ENCODE measurements at regions not wholly inside any gene's neighbourhood (a gene's known extent, or its start where the extent isn't known, plus 50 kb on each side); places are given as distances from the start of the nearest gene placed in this dataset.

DNA sequence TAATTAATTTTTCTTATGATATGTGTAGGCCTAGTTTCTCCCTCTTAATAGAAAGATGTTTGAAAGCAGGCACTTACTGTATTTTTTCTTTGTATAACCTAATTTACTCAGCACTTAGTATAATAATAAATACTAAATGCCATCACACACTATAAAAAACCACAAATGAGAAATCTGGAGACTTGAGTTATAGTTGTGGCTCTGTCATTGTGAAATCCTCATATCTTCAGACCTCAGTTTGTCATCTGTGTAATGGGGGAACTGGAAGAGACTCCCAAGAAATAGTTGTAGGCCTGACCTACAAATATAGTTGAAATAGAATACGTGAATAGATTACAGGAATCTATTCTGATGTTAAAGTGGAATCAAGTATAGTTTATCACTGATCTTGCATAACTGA lies 287.6 kb upstream of the DPH6 start:
- TF ChIP-seq SIN3A (IDR thresholded peaks at IDR 0.05; ENCODE audit: borderline replicate concordance, insufficient read depth, low read length), result no peak
- no peak for TF ChIP-seq TAF1 (IDR thresholded peaks at IDR 0.05; ENCODE audit: borderline replicate concordance, insufficient read depth, low read length)
- no peak for TF ChIP-seq FOXP2 (optimal IDR thresholded peaks at IDR 0.05; ENCODE audit: borderline replicate concordance, extremely low read depth, extremely low read length, insufficient read depth)
- TF ChIP-seq, protein P1, sequence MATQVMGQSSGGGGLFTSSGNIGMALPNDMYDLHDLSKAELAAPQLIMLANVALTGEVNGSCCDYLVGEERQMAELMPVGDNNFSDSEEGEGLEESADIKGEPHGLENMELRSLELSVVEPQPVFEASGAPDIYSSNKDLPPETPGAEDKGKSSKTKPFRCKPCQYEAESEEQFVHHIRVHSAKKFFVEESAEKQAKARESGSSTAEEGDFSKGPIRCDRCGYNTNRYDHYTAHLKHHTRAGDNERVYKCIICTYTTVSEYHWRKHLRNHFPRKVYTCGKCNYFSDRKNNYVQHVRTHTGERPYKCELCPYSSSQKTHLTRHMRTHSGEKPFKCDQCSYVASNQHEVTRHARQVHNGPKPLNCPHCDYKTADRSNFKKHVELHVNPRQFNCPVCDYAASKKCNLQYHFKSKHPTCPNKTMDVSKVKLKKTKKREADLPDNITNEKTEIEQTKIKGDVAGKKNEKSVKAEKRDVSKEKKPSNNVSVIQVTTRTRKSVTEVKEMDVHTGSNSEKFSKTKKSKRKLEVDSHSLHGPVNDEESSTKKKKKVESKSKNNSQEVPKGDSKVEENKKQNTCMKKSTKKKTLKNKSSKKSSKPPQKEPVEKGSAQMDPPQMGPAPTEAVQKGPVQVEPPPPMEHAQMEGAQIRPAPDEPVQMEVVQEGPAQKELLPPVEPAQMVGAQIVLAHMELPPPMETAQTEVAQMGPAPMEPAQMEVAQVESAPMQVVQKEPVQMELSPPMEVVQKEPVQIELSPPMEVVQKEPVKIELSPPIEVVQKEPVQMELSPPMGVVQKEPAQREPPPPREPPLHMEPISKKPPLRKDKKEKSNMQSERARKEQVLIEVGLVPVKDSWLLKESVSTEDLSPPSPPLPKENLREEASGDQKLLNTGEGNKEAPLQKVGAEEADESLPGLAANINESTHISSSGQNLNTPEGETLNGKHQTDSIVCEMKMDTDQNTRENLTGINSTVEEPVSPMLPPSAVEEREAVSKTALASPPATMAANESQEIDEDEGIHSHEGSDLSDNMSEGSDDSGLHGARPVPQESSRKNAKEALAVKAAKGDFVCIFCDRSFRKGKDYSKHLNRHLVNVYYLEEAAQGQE (IDR thresholded peaks at IDR 0.05; ENCODE audit: insufficient read depth in 1 of 2, low read depth in 2 of 2, low read length in 2 of 2), result no peak
- TF ChIP-seq POLR2AphosphoS5 (IDR thresholded peaks at IDR 0.05; ENCODE audit: low read depth, low read length), result no peak

DNA sequence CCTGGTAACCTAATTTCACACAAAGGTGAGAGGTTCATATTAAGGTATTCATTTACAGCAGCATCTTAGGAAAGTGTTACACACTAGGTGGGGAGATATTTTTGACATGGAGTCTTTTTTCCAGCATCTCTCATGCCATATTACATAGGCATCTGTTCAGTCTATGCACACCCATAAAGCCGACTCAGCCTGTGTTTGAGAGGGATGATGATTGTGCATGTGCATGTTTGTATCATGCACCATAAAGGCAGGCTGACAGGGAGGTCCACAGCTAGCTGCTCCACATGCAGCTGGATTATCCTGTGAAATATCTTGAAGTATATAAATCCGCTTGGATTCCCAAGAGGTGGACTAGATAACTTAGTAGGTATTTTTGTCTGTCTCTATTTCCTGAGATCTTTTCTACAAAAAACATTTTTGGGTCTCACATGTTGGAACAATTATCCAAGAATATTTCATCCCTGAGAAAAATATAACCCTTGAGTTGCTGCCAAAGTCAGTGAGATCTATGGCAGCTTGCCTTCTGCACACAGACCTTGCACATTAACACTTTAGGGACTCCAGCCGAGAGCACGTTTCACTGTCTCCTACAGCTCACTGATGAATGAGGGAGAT lies 288.4 kb upstream of the DPH6 start:
- TF ChIP-seq, protein P1 (IDR thresholded peaks at IDR 0.05; ENCODE audit: insufficient read depth in 1 of 2, low read depth in 2 of 2, low read length in 2 of 2), result no peak
- TF ChIP-seq SIN3A (IDR thresholded peaks at IDR 0.05; ENCODE audit: borderline replicate concordance, insufficient read depth, low read length), result no peak
- no peak for TF ChIP-seq POLR2AphosphoS5 (IDR thresholded peaks at IDR 0.05; ENCODE audit: low read depth, low read length)
- TF ChIP-seq FOXP2 (optimal IDR thresholded peaks at IDR 0.05; ENCODE audit: borderline replicate concordance, extremely low read depth, extremely low read length, insufficient read depth), result no peak
- TF ChIP-seq TAF1 (IDR thresholded peaks at IDR 0.05; ENCODE audit: borderline replicate concordance, insufficient read depth, low read length), result no peak

DNA sequence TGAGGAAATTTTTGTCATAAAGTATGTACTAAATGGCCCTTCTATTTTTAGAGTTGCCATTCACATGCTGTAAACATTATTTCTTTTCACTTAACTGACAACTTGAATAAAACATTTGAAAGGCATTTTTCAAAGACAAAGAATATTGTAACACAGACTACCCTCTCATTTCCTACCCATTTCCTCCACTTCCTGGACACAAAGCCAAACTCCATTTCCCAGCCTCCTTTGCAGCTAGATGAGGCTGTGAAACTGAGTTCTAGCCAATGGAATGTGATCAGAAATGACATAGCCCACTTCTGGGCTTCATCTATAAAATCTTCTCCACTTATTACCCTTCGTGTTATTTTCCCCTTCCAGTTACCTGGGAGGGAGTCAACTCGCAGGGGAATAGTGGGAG lies 288.9 kb upstream of the DPH6 start:
- TF ChIP-seq TAF1 (IDR thresholded peaks at IDR 0.05; ENCODE audit: borderline replicate concordance, insufficient read depth, low read length) (no peak), SIN3A (IDR thresholded peaks at IDR 0.05; ENCODE audit: borderline replicate concordance, insufficient read depth, low read length) (no peak), POLR2AphosphoS5 (IDR thresholded peaks at IDR 0.05; ENCODE audit: low read depth, low read length) (no peak), FOXP2 (optimal IDR thresholded peaks at IDR 0.05; ENCODE audit: borderline replicate concordance, extremely low read depth, extremely low read length, insufficient read depth) (no peak)
- TF ChIP-seq, protein P1 (IDR thresholded peaks at IDR 0.05; ENCODE audit: insufficient read depth in 1 of 2, low read depth in 2 of 2, low read length in 2 of 2), result no peak

DNA sequence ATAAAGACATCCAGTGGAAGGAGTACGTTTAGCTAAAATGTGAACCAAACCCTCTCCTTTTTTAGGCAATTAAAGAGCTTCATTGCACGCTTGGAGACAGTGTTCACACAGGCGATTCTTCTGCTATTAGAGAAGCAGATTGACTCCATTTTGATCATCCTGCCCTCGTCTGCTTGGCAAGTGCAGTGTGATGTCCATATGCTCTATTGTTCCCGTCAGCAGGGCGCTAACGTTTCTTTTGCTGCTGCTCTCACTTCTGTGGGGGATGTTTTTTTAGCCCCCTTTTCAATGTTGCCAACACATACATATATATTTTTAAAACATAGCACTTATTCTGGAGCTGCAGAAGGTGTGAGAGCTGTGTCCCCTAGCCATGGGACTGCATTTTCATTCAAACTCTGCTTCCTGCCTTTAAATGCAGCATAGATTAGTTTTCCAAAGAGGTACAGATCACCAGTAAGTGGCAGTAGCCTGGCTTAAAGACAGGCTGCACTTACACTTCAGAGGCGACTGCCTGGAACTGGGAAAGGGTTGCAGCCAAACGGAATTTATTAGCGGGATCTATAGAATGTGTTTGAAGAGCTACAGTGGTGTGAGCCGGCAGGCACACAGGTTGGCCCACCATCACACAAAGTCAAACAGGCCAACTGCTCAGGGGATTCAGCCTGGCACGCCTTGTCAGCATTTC lies 292.6 kb upstream of the DPH6 start:
- no peak for TF ChIP-seq POLR2AphosphoS5 (IDR thresholded peaks at IDR 0.05; ENCODE audit: low read depth, low read length)
- TF ChIP-seq, protein P1 (IDR thresholded peaks at IDR 0.05; ENCODE audit: insufficient read depth in 1 of 2, low read depth in 2 of 2, low read length in 2 of 2), result no peak
- no peak for TF ChIP-seq SIN3A (IDR thresholded peaks at IDR 0.05; ENCODE audit: borderline replicate concordance, insufficient read depth, low read length)
- no peak for TF ChIP-seq FOXP2 (optimal IDR thresholded peaks at IDR 0.05; ENCODE audit: borderline replicate concordance, extremely low read depth, extremely low read length, insufficient read depth)
- no peak for TF ChIP-seq TAF1 (IDR thresholded peaks at IDR 0.05; ENCODE audit: borderline replicate concordance, insufficient read depth, low read length)
